Smooth muscle cell of the brain vasculature (primary cell): ENCODE measurements at regions not wholly inside any gene's neighbourhood (a gene's known extent, or its start where the extent isn't known, plus 50 kb on each side); places are given as distances from the start of the nearest gene placed in this dataset.
"Not testable (repeated sequence)": the region's sequence is repeated elsewhere in the genome, so short reads cannot be mapped to it uniquely, and the experiment has no call there.

Experiments
- DNase-seq: peaks from one replicate; pipeline ENCODE4 v3.0.0-alpha.2; 2012; ENCODE audit warnings: low read depth, low spot score

DNA sequence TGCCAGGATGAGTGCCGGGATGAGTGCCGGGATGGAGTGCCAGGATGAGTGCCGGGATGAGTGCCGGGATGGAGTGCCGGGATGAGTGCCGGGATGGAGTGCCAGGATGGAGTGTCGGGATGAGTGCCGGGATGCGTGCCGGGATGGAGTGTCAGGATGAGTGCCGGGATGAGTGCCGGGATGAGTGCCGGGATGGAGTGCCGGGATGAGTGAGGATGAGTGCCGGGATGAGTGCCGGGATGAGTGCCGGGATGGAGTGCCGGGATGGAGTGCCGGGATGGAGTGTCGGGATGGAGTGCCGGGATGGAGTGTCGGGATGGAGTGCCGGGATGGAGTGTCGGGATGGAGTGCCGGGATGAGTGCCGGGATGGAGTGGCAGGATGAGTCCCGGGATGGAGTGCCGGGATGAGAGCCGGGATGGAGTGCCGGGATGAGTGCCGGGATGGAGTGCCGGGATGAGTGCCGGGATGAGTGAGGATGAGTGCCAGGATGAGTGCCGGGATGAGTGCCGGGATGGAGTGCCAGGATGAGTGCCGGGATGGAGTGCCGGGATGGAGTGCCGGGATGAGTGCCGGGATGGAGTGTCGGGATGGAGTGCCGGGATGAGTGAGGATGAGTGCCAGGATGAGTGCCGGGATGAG is 52.1 kb upstream of the HELT start:
- not testable (repeated sequence) for DNase-seq

DNA sequence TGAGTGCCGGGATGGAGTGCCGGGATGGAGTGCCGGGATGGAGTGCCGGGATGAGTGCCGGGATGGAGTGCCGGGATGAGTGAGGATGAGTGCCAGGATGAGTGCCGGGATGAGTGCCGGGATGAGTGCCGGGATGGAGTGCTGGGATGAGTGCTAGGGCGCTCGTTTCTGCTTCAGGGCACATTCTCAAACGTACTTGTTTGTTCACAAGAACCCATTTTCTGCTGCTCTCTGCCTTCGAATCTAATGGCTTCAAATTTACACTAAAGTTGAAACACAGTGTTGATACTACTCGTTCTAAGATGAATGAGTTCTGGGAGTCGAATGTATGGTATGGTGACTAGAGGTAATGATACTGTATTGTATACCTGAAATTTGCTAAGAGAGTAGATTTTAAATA is 50.6 kb upstream of the HELT start:
- DNase-seq = not testable (repeated sequence)

DNA sequence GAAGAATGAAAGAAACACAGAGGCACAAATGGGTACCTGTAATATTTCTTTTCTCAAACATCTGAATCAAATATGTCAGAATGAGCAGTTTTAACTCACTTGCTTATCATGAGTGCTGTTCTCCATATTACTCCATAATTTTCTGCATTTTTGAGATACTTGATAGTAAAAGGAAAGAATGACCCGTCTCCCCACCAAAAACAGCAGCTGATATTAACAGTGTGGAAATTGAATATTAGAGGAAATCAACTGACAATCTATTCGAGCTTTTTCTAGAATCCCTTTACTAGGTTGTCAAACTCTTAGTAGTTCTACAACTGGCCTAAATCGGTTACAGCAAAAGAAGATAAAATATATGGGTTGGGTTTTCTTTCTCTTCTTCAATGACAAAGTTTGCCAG is 49.9 kb upstream of the HELT start:
- no peak for DNase-seq
